SK-N-SH treated with all-trans-retinoic acid at 6 μM for 48 hours (cell line): ENCODE measurements at regions not wholly inside any gene's neighbourhood (a gene's known extent, or its start where the extent isn't known, plus 50 kb on each side); places are given as distances from the start of the nearest gene placed in this dataset.

Experiments
- ATAC-seq: fragments of 200-7000 bp; cut with Tn5 transposase; 3 replicates; pipeline ENCODE4 v1.9.1; 2020; ENCODE audit warnings: mild to moderate bottlenecking, moderate library complexity
- ARNTL ChIP-seq: fragments of 450-650 bp; formaldehyde crosslinking; IDR thresholded peaks from 2 replicates; pipeline ENCODE4 v1.5.0; 2020; ENCODE audit warnings: low read depth, mild to moderate bottlenecking, moderate library complexity, borderline replicate concordance
- BACH2 ChIP-seq: fragments of 250-450 bp; sonication (Bioruptor Pico); IDR thresholded peaks from 2 replicates; pipeline ENCODE4 v1.9.0; 2021; ENCODE audit warnings: mild to moderate bottlenecking, borderline replicate concordance
- CSDC2 ChIP-seq: fragments of 250-450 bp; sonication (Bioruptor Pico); IDR thresholded peaks from 2 replicates; pipeline ENCODE4 v1.5.0; 2020; ENCODE audit warnings: mild to moderate bottlenecking, moderate library complexity
- ESRRG ChIP-seq: fragments of 250-450 bp; sonication (Bioruptor Pico); IDR thresholded peaks from 2 replicates; pipeline ENCODE4 v1.6.1; 2021; ENCODE audit warnings: mild to moderate bottlenecking
- GLIS3 ChIP-seq: fragments of 250-450 bp; sonication (Bioruptor Pico); IDR thresholded peaks from 2 replicates; pipeline ENCODE4 v1.5.0; 2020; ENCODE audit warnings: mild to moderate bottlenecking, moderate library complexity
- ISL1 ChIP-seq: fragments of 250-450 bp; sonication (Bioruptor Pico); IDR thresholded peaks from 2 replicates; pipeline ENCODE4 v2.1.2; 2022; ENCODE audit warnings: mild to moderate bottlenecking, moderate library complexity
- PPARA ChIP-seq: fragments of 250-450 bp; sonication (Bioruptor Pico); IDR thresholded peaks from 2 replicates; pipeline ENCODE4 v1.5.0; 2020; ENCODE audit warnings: mild to moderate bottlenecking, borderline replicate concordance
- RARB ChIP-seq: fragments of 250-450 bp; sonication (Bioruptor Pico); IDR thresholded peaks from 2 replicates; pipeline ENCODE4 v1.8.0; 2021; ENCODE audit warnings: mild to moderate bottlenecking, moderate library complexity
- SNAI2 ChIP-seq: fragments of 250-450 bp; sonication (Bioruptor Pico); IDR thresholded peaks from 2 replicates; pipeline ENCODE4 v1.5.0; 2020; ENCODE audit warnings: mild to moderate bottlenecking, moderate library complexity
- TCF4 ChIP-seq: fragments of 250-450 bp; sonication (Bioruptor Pico); IDR thresholded peaks from 2 replicates; pipeline ENCODE4 v1.8.0; 2021; ENCODE audit warnings: mild to moderate bottlenecking, moderate library complexity, borderline replicate concordance
- ZFP3 ChIP-seq: fragments of 250-450 bp; sonication (Bioruptor Pico); IDR thresholded peaks from 2 replicates; pipeline ENCODE4 v1.5.0; 2020; ENCODE audit warnings: mild to moderate bottlenecking, moderate library complexity
- ZFP30 ChIP-seq: fragments of 450-650 bp; formaldehyde crosslinking; IDR thresholded peaks from 2 replicates; pipeline ENCODE4 v1.5.0; 2022; ENCODE audit warnings: mild to moderate bottlenecking, moderate library complexity
- ZNF565 ChIP-seq: fragments of 450-650 bp; formaldehyde crosslinking; conservative IDR thresholded peaks from 2 replicates; pipeline ENCODE4 v1.5.0; 2020; ENCODE audit warnings: low read depth, mild to moderate bottlenecking, moderate library complexity
- ZNF70 ChIP-seq: fragments of 450-650 bp; formaldehyde crosslinking; IDR thresholded peaks from 2 replicates; pipeline ENCODE4 v1.5.0; 2020; ENCODE audit warnings: mild to moderate bottlenecking, moderate library complexity
- ZNF8 ChIP-seq: fragments of 450-650 bp; formaldehyde crosslinking; IDR thresholded peaks from 2 replicates; pipeline ENCODE4 v1.5.0; 2020; ENCODE audit warnings: mild to moderate bottlenecking, moderate library complexity
- TF ChIP-seq, protein P1 (sequence below): fragments of 250-450 bp; sonication (Bioruptor Pico); IDR thresholded peaks from 2 replicates; pipeline ENCODE4 v1.8.0; 2021; ENCODE audit warnings: low read depth, mild to moderate bottlenecking, moderate library complexity, borderline replicate concordance
- TF ChIP-seq, protein P2 (sequence below): fragments of 250-450 bp; sonication (Bioruptor Pico); IDR thresholded peaks from 2 replicates; pipeline ENCODE4 v1.5.0; 2020; ENCODE audit warnings: mild to moderate bottlenecking, moderate library complexity
- TF ChIP-seq, protein P3 (sequence below): fragments of 250-450 bp; sonication (Bioruptor Pico); IDR thresholded peaks from 2 replicates; pipeline ENCODE4 v1.5.1; 2020; ENCODE audit warnings: low read depth, mild to moderate bottlenecking, moderate library complexity
- TF ChIP-seq, protein P4 (sequence below): fragments of 250-450 bp; sonication (Bioruptor Pico); IDR thresholded peaks from 2 replicates; pipeline ENCODE4 v1.5.1; 2021; ENCODE audit warnings: mild to moderate bottlenecking, moderate library complexity

DNA sequence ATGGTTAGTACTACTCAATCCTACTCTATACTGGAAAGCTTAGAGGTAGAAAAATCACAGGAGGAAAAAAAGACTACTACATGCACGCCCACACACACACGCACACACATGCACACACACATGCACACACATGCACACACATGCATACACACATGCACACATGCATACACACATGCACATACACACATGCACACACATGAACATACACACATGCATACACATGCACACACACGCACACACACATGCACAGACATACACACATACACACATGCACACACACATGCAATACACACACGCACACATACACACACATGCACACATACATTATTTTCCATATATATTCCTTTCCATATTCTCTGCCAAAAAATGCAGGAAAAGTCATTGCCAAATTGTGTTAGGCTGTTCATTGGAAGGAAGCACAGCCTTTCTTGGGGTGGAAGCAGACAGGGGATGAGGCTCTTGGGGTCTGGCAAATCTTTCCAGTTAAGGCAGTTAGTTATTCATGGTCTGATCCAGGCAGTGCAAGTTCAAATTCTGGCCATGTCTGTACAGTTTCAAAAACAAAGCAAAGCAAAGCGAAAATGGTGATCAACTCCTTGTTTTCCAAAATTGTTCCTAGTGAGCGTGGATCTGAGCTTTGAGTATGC lies 187.9 kb upstream of the EGFLAM start:
- no peak for ATAC-seq
- TF ChIP-seq ZNF70 (CRISPR knock-in tag) (no peak), ISL1 (CRISPR knock-in tag) (no peak), ZFP30 (no peak)

DNA sequence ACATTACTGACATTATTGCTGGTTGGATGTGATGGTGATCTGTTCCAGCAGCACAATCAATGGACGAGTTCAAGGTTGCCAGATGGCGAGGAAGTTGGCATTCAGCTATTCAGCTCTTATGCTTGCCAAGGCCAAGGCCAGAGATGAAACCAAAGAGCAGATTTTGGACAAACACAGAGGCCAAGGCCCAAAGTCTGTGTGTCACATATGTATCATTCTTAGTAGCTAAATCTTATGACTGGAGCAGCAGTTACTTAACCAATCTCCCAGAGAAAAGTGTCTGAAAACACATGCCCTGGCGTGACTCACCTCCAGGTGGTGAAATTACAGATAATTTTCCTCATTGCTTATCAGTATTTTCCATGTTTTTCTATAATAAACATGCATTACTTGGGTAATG lies 189.0 kb upstream of the EGFLAM start:
- TF ChIP-seq ZNF70 (CRISPR knock-in tag) (no peak), ESRRG (no peak)
- TF ChIP-seq, protein P1, sequence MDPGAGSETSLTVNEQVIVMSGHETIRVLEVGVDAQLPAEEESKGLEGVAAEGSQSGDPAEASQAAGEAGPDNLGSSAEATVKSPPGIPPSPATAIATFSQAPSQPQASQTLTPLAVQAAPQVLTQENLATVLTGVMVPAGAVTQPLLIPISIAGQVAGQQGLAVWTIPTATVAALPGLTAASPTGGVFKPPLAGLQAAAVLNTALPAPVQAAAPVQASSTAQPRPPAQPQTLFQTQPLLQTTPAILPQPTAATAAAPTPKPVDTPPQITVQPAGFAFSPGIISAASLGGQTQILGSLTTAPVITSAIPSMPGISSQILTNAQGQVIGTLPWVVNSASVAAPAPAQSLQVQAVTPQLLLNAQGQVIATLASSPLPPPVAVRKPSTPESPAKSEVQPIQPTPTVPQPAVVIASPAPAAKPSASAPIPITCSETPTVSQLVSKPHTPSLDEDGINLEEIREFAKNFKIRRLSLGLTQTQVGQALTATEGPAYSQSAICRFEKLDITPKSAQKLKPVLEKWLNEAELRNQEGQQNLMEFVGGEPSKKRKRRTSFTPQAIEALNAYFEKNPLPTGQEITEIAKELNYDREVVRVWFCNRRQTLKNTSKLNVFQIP (CRISPR knock-in tag), result no peak
- ATAC-seq, result no peak

DNA sequence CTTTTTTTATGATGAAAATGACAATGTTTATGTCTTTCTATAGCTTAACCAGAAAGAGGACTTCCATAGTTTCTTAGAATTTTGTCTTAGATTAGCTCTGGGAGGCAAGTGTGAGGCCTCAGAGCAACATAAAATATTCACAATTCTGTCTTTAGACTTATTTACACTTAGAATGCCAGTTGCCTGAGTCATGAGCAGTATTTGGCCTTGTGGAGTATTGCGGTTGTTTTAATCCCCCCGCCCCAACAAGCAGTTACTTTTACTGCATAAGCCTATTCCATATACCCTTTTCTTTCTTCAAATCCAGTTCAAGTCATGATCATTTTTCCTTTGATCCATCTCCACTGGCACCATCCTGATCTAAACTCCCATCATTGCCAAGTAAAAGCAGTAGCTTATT lies 198.0 kb upstream of the EGFLAM start:
- TF ChIP-seq GLIS3 (CRISPR knock-in tag), result no peak
- no peak for TF ChIP-seq ZNF8 (CRISPR knock-in tag)
- no peak for TF ChIP-seq ISL1 (CRISPR knock-in tag)
- TF ChIP-seq, protein P2, sequence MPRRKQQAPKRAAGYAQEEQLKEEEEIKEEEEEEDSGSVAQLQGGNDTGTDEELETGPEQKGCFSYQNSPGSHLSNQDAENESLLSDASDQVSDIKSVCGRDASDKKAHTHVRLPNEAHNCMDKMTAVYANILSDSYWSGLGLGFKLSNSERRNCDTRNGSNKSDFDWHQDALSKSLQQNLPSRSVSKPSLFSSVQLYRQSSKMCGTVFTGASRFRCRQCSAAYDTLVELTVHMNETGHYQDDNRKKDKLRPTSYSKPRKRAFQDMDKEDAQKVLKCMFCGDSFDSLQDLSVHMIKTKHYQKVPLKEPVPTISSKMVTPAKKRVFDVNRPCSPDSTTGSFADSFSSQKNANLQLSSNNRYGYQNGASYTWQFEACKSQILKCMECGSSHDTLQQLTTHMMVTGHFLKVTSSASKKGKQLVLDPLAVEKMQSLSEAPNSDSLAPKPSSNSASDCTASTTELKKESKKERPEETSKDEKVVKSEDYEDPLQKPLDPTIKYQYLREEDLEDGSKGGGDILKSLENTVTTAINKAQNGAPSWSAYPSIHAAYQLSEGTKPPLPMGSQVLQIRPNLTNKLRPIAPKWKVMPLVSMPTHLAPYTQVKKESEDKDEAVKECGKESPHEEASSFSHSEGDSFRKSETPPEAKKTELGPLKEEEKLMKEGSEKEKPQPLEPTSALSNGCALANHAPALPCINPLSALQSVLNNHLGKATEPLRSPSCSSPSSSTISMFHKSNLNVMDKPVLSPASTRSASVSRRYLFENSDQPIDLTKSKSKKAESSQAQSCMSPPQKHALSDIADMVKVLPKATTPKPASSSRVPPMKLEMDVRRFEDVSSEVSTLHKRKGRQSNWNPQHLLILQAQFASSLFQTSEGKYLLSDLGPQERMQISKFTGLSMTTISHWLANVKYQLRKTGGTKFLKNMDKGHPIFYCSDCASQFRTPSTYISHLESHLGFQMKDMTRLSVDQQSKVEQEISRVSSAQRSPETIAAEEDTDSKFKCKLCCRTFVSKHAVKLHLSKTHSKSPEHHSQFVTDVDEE (CRISPR knock-in tag), result no peak
- no peak for TF ChIP-seq ARNTL (CRISPR knock-in tag)
- TF ChIP-seq, protein P3, sequence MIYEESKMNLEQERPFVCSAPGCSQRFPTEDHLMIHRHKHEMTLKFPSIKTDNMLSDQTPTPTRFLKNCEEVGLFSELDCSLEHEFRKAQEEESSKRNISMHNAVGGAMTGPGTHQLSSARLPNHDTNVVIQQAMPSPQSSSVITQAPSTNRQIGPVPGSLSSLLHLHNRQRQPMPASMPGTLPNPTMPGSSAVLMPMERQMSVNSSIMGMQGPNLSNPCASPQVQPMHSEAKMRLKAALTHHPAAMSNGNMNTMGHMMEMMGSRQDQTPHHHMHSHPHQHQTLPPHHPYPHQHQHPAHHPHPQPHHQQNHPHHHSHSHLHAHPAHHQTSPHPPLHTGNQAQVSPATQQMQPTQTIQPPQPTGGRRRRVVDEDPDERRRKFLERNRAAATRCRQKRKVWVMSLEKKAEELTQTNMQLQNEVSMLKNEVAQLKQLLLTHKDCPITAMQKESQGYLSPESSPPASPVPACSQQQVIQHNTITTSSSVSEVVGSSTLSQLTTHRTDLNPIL, result no peak
- TF ChIP-seq ZNF565 (CRISPR knock-in tag), result no peak
- no peak for TF ChIP-seq ZFP3 (CRISPR knock-in tag)
- TF ChIP-seq ESRRG, result no peak
- TF ChIP-seq ZNF70 (CRISPR knock-in tag), result no peak
- no peak for TF ChIP-seq PPARA (CRISPR knock-in tag)
- TF ChIP-seq, protein P1 (CRISPR knock-in tag), result no peak
- TF ChIP-seq, protein P4, sequence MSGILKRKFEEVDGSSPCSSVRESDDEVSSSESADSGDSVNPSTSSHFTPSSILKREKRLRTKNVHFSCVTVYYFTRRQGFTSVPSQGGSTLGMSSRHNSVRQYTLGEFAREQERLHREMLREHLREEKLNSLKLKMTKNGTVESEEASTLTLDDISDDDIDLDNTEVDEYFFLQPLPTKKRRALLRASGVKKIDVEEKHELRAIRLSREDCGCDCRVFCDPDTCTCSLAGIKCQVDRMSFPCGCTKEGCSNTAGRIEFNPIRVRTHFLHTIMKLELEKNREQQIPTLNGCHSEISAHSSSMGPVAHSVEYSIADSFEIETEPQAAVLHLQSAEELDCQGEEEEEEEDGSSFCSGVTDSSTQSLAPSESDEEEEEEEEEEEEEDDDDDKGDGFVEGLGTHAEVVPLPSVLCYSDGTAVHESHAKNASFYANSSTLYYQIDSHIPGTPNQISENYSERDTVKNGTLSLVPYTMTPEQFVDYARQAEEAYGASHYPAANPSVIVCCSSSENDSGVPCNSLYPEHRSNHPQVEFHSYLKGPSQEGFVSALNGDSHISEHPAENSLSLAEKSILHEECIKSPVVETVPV (CRISPR knock-in tag), result no peak
- TF ChIP-seq CSDC2 (CRISPR knock-in tag), result no peak
- TF ChIP-seq RARB, result no peak
- no peak for ATAC-seq

DNA sequence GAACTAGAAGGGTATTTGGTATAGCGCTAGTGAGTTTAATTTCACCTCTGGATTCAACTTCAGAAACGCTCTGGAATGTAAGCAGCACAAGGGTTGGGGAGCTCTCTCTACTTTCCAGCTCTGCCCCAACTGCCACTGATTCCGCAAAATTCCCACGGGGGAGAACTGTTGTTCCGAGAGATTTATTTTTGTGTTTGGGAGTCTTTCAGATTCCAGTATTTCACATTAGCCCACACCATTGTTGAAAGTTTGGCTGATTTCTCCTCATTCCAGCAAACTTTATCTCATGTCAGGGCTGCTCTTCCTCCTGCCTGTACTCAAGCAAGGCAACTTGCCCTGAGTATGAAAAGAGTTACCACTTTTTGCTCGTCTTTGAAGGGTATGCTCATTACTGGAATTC lies 198.5 kb upstream of the EGFLAM start:
- TF ChIP-seq PPARA (CRISPR knock-in tag), result no peak
- no peak for TF ChIP-seq TCF4
- TF ChIP-seq, protein P1 (CRISPR knock-in tag), result no peak
- TF ChIP-seq ZFP30, result no peak
- TF ChIP-seq RARB, result no peak
- TF ChIP-seq ZNF8 (CRISPR knock-in tag), result no peak
- TF ChIP-seq BACH2 (CRISPR knock-in tag), result no peak
- TF ChIP-seq, protein P4 (CRISPR knock-in tag), result no peak
- TF ChIP-seq ZFP3 (CRISPR knock-in tag), result no peak
- no peak for TF ChIP-seq SNAI2
- no peak for TF ChIP-seq ZNF565 (CRISPR knock-in tag)
- TF ChIP-seq ZNF70 (CRISPR knock-in tag), result no peak
- TF ChIP-seq ESRRG, result no peak
- TF ChIP-seq, protein P3, result no peak
- ATAC-seq, result no peak
